Anterior cingulate cortex (tissue), 58 donors: ENCODE measurements at regions not wholly inside any gene's neighbourhood (a gene's known extent, or its start where the extent isn't known, plus 50 kb on each side); places are given as distances from the start of the nearest gene placed in this dataset.

Experiments
- DNase-seq, 58 donors: peaks; one replicate each; lab custom pipeline; 2025; lab: John Stamatoyannopoulos, UW

DNA sequence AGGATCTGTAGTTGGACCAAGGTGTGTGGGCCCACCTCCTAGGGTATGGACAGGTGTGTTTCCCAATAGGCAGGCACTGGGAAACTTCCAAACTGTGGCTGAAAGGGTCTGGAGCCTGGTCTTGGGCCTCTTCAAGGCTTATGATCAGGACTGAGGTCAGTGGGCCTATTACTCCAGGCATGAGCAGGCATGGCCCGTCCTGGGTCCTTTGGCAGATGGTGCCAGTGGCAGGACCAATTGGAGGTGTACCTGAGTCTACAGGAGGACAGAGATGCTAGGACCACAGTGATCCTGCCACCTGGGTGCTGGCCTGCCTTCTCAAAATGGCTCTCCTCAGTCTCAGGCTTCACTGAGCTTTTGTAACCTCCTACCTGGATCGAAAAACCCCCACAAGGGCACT lies 95.4 kb downstream of the RAB18 start:
- DNase-seq = no peak

DNA sequence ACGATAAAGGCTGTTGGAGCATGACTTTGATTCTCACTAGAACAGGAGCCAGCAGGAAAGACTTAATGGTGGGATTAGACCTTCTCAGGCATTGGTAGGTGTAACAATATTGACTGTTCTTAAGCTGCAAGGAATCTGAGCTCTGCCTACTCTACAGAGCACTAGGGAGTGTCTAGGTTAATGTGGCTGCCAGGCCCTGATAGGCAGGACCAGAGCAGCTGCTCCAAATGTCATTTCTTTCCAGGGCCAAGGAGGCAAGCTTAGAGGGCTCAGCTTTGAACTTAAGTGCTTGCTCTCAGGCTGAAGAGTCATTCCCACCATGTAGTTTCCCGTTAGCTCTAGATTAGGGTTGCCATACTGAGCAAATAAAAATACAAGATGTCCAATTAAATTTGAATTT lies 96.8 kb downstream of the RAB18 start:
- no peak for DNase-seq

DNA sequence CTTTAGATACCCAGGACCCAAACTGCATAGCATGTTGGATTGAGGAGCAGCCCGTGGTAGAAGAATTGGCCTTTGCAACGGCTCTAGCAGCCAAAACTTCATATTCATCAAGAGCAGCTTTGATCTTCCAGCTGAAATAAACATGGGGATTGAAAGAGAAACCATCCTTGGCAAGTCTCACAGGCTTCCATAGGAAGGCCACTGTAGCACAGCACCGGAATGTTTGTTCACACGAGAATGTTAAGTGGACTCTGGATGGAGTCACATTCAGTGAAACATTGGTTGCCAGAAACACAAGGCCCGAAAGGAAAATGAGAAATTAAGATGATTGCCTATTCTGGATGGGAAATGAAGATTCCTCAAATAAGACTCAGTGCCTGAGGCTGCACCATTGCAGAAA lies 97.4 kb downstream of the RAB18 start:
- DNase-seq = no peak

DNA sequence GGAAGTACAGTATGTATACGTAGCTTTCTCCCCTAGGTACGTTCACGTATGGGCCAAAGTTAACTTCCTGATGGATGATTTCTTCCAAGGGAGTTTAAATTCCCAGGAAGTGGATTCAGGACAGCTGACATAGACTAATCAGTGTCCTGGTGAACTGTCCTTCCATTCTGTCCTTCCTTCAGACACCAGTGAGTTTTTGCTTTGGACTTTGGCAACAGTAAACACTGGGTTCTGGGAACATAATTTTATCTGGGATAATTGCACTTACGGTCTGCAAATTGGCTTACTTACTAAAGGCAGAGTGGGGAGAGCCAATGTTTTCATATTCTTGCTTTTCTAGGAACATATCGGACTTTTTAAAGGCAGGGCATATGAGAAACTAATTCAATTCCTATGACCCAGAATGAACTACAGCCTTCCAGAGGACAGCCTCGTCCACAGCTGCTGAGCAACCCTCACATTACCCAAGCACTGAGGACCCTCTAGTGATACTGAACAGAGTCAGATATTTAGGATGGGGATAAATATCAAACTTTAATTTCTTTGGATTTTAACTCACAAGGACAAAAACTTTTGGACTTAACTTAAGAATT lies 97.9 kb downstream of the RAB18 start:
- no peak for DNase-seq

DNA sequence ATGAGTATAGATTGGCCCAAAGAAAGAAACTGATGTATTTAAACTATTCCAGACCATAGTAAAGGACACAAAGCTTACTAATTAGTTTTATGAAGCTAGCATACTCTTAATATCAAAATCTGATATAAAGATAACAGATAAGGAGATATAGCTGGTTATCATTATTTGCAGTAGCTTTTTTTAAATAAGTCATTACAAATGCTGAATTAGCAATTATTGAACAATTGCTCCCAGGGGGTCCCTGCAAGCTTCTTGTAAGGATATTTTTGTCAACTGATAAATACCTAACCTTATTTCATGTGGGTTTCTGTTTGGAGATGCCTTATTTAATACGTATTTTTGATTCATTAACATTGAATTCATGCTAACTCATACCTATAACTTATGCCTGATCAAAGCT lies 99.0 kb downstream of the RAB18 start:
- DNase-seq = no peak

DNA sequence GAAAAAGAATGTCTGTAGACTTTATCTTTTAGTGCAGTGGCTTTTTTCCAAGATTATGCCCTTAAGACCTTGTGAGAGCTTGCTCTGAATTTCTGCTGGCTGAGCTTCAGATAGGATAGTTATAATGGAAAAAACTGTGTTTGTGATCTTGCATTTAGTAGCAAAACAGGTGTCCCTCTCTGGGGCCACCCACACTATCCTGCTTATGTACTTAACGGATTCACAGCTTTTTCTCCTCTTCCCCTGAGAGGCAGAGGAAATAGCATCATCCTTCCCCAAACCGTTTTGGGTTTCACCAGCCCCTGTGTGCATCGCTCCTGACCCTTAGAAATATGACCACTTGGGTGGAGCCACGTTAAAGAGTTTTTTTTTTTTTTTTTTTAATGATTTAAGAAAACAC lies 101.2 kb downstream of the RAB18 start:
- DNase-seq = no peak

DNA sequence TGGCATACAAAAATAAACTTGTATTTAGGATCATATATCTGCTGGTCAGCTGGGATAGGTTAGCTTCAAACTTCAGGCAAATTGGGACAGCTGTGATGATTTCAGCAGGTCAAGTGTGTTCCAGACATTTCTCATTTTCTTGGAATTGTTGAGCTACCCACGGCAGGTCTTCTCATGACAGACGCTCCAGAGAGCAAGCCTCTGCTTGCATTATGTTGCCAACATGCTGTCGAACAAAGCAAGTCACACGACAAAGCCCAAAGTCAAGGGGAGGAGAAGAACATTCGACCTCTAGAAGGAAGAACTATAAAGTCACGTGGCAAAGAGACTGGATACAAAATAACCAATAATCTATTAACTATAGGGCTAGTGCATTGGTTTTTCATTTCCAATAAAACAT lies 103.5 kb downstream of the RAB18 start:
- DNase-seq = no peak

DNA sequence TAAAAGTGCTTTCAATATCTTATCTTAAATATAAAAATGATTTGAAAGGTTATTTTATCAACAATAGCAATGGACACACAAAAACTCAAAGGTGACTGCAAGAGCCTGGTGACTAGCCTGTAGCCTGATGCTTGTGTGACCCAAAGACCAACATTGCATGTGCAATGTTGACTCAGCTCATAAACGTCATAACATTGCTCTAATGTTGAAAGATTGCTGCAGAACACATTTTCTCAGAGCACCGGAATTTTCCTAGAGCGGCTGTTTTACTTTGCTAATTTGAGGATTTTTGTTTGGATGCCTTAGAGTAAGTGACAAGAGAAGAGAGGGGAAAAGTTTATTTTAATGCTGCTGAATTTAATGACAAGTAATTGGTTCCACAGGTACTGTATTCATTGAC lies 107.1 kb downstream of the RAB18 start:
- no peak for DNase-seq

DNA sequence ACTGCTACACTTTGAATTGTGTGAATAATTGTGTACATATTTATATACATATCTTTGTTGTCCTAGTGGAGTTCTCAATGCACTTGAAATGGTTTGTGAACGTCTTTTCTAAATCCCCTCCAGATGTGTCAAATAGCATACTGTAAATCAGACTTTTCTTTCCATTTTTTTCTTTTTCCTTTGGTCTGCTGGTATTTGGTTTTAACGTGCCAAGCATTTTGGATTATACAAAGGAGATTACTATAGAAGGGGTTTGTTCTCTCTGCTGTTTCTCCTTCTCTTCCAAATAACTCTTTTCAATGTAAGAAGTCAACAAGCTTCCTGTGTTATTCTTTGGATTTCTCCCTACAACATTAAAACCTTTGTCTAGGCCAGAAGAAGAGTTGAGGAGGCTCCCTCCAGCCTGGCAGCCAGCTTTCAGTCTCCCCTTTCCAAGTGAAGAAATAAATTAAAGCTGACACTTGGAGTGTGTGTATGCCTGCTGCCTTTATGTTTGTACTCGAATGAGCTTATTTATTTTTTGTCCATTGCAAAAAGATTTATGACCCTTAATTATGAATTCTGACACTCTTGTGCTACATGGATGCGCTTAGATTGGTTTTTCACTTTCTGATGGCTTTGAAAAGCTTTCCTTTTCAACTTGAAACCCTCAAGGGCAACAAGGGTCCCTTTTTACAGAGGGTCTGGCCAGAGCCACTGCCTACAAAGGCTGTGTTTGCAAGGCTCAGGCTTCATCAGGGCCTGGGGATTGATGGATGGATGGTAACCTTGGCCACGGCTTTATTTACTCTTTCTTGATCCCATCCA lies 107.8 kb downstream of the RAB18 start:
- no peak for DNase-seq

DNA sequence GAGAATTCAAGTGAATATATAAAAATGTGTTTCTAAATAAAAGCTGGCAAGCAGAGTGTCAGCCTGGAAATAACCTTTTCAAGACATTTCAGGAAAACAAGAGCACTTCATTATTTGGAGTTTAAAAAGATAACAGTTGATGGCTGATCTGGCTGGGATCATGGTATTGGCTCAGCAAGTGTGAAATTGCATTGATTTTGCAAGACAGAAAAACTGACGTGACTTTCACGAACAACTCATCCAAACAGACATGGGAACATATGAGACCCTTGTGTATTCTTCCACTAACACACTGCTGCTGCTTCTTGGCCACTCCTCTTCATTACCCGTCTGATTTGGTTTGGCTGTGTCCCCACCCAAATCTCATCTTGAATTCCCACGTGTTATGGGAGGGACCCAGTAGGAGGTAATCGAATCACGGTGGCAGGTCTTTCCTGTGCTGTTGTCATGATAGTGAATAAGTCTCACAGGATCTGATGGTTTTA lies 108.5 kb downstream of the RAB18 start:
- DNase-seq = no peak

DNA sequence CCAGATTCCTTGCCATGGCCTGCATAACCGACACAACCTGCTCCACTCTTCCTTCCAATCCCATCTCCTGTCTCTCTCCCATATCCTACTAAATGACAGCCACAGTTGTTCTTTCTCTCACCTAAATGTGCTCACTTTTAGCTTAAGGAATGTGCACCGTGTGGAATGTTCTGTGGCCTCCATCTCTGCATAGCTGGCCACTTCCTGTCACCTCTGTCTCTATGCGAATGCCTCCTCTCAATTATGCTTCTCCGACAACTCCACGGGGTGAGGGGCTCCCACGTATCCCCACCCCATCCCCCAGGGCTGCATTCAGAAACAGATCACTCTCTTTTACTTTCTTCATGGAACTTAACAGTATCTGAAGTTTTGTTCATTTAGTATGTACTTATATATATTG lies 110.7 kb downstream of the RAB18 start:
- no peak for DNase-seq

DNA sequence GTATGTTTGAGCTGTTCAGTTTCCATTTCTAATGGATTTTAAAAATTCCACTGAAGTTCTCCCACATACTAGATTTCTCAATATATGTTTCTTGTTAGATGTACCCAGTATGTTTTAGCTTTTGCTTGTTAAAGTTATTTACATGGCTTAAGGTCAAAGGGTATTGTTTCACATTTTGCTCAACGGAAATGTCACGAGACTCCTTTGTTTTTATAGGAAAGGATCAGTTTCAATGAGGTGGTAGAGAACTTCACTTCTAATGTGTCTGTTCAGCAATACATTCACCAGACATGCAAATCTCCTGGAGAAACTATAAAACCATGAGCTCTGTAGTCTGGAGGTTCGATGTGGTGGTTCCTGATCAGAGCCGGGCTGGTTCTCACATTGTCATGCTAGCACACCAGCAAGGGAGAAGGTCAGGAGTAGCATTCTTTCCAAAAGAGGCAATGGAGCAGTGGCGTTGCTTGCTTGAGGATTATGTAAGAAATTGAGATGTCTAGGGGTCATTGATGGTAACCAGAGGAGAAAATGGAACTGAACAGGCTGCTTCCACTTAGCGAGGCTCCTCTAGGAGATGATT lies 114.0 kb downstream of the RAB18 start:
- DNase-seq = no peak

DNA sequence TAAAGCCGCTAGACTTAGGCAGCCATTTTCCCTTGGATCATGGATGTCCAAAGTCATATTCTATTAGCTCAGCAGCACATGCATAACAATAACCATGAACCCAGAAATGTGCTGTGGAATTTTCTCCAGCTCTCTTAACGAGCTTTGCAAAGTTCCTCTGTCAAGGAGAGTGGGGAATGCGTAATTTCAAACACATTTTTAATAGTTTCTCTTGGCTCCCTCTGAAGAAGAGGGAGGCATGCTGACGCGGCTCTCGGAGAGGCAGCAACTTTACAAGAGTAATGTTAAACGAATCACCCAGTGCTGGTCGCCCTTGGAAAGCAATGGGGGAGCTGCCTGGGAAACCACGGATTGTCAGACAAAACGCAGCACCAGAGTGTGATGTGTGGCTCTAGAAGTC lies 114.8 kb downstream of the RAB18 start:
- no peak for DNase-seq

DNA sequence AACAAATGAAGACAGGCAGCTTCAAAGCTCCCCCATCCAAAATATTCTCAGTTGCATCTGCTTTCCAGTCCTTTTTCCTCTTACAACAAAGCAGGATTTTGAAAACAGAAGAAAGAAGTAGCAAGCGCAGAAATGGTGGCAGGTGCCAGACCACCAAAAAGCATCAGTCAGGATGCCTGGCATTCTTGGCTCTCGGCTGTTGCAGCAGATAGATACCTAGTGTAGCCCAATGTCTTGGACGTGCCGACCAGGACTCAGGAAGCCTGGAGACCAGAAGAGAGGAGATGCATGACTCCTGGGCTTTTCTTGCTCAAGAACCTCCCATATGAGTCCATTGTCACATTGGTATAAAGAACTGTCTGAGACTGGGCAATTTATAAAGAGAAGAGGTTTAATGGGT lies 115.2 kb downstream of the RAB18 start:
- no peak for DNase-seq

DNA sequence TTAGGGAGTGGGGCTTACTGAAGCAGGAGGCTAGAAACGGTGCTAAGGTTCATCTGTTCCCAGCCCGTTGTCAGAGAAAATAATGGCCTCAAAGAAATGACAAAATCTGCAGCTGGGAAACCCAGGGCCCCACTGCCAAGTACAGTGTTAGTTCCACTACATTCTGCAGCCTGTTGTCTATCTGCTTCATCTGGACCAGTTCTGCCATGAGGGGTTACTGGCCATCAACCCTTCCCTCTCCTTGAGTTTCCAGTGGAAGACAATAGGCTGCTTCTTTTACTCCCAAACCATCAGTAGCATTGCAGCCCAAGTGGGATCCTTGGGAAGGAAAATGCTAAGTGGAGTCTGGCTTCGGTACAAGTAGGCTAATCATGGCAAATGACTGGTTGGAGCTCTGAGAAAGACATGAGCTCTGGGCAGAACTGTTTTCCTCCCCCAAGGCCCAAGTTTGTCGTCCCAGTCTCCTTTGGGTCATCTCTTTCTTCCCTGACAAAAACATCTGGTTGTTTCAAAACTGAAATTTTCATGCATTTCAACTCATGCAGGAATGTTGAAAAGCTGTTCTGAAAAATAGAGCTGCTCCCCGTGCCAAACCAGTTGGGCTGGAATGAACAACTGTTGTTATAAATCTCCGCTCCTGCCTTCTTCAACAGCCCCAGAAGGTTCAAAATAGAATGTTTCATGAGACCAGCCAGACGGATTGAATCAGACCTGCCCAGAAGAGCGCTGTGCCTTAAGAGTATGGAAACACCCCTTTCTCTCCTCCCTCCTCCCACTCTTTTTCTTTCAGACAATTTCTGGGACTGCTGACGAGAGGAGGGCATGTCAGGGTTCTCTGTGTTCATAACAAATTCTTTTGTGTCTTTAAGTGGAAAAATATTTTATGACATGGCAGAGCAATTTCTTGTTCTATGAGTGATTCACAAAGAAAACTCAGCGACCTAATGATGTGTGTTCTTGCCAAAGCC lies 116.6 kb downstream of the RAB18 start:
- peak in 5 of 58 donors; percentile 1 to 26 (median 14) for DNase-seq

DNA sequence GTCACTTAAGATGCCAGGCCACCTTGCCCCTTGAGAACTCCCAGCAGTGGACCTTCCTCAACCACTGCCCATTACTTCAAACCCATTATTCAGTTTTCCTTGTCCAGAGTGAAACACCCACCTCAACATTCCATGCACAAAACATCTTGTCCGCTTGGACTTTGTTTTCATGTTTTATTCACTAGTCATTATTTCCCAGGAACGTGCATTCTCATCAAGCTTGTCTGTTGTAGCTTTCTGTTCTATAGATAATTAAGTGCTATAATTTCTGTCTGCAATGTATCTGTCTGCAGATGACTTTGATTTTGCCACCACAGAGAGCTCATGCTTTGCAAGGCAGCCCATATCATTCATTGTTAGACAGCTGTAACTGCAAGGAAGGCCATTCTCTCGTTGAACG lies 117.4 kb downstream of the RAB18 start:
- DNase-seq = no peak

DNA sequence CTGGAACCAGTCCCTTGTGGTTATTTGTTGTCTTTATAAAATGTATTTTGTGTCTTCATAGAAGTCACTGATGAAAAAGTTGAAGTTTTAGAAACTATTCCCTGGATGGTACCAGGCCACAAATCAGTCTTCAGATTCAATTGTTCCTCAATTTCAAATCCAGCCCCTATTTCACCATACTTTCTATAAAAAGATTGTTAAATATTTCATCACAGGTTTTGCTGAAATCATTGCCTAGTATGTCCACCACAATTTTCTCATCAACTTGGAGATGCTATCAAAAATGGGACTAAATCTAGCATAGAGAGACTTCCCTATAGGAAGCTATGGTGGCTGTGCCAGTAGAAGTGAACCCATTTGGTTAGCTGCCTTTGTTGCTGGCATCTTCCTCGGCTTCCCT lies 118.5 kb downstream of the RAB18 start:
- no peak for DNase-seq
